ENCODE measurements at regions not wholly inside any gene's neighbourhood (a gene's known extent, or its start where the extent isn't known, plus 50 kb on each side); places are given as distances from the start of the nearest gene placed in this dataset.

- in situ Hi-C loops (cut with MboI), result no loop called here
- Histone ChIP-seq H3K27ac (no peak overlapping the region), H3F3A (ENCODE audit: insufficient read depth) (no peaks in the 10 kb centered on the region), H3K27me3 (replicated peaks; ENCODE audit: insufficient read depth) (no peaks in the 10 kb centered on the region), H3K9me3 (ENCODE audit: low read depth) (no peaks in the 10 kb centered on the region), H3K4me2 (ENCODE audit: unreplicated experiment) (no peak overlapping the region), H3K9ac (no peak overlapping the region), H4K20me1 (ENCODE audit: insufficient read depth) (no peaks in the 10 kb centered on the region), H2AFZ (no peak overlapping the region), H3K4me3 (no peak overlapping the region), H3K4me1 (ENCODE audit: insufficient read depth) (no peaks in the 10 kb centered on the region), H3K36me3 (ENCODE audit: low read depth) (no peaks in the 10 kb centered on the region), H3K9me2 (ENCODE audit: insufficient read depth) (no peaks in the 10 kb centered on the region), H3K79me2 (ENCODE audit: insufficient read depth) (no peaks in the 10 kb centered on the region)
- WGBS, 2 experiments (ENCODE audit: low coverage in 1 of 2, low lambda C conversion rate in 2 of 2, missing lambda C conversion rate in 2 of 2), result 31 to 36% methylated on average over 1 of the region's 1 CpG
- DNase-seq, result no peak
- no peak for TF ChIP-seq EZH2phosphoT487 (IDR thresholded peaks at IDR 0.05; ENCODE audit: insufficient read depth, low read depth)
- TF ChIP-seq EZH2 (IDR thresholded peaks at IDR 0.05; ENCODE audit: insufficient read depth, poor library complexity, severe bottlenecking), result no peak
Measured at GRCh38 chr5:164350236-164350635, 844.8 kb downstream of the MAT2B start.

GRCh38 chr5:164351245-164351834, 845.9 kb downstream of the MAT2B start:
- H3K27ac ChIP-seq, result no peak overlapping the region
- no peak overlapping the region for H3K4me2 ChIP-seq (ENCODE audit: unreplicated experiment)
- H3K9me3 ChIP-seq (ENCODE audit: low read depth), result no peaks in the 10 kb centered on the region
- no peak overlapping the region for H2AFZ ChIP-seq
- H4K20me1 ChIP-seq (ENCODE audit: insufficient read depth), result no peaks in the 10 kb centered on the region
- H3K4me3 ChIP-seq, result no peak overlapping the region
- no peaks in the 10 kb centered on the region for H3K27me3 ChIP-seq (replicated peaks; ENCODE audit: insufficient read depth)
- H3K36me3 ChIP-seq (ENCODE audit: low read depth), result no peaks in the 10 kb centered on the region
- WGBS, 2 experiments (ENCODE audit: low coverage in 1 of 2, low lambda C conversion rate in 2 of 2, missing lambda C conversion rate in 2 of 2), result 22 to 25% methylated on average over 2 of the region's 2 CpGs
- no peaks in the 10 kb centered on the region for H3K79me2 ChIP-seq (ENCODE audit: insufficient read depth)
- no peak for TF ChIP-seq EZH2phosphoT487 (IDR thresholded peaks at IDR 0.05; ENCODE audit: insufficient read depth, low read depth)
- TF ChIP-seq EZH2 (IDR thresholded peaks at IDR 0.05; ENCODE audit: insufficient read depth, poor library complexity, severe bottlenecking), result no peak
- DNase-seq, result no peak
- no peaks in the 10 kb centered on the region for H3F3A ChIP-seq (ENCODE audit: insufficient read depth)
- no peak overlapping the region for H3K9ac ChIP-seq
- H3K4me1 ChIP-seq (ENCODE audit: insufficient read depth), result no peaks in the 10 kb centered on the region
- in situ Hi-C loops (cut with MboI), result no loop called here
- no peaks in the 10 kb centered on the region for H3K9me2 ChIP-seq (ENCODE audit: insufficient read depth)

- Histone ChIP-seq H3K4me1 (ENCODE audit: insufficient read depth) (no peaks in the 10 kb centered on the region), H3K79me2 (ENCODE audit: insufficient read depth) (no peaks in the 10 kb centered on the region), H3K27ac (no peak overlapping the region), H2AFZ (no peak overlapping the region), H3K9me3 (ENCODE audit: low read depth) (no peaks in the 10 kb centered on the region), H3K4me3 (no peak overlapping the region), H3K9ac (no peak overlapping the region), H3K9me2 (ENCODE audit: insufficient read depth) (no peaks in the 10 kb centered on the region), H3F3A (ENCODE audit: insufficient read depth) (no peaks in the 10 kb centered on the region), H4K20me1 (ENCODE audit: insufficient read depth) (no peaks in the 10 kb centered on the region), H3K27me3 (replicated peaks; ENCODE audit: insufficient read depth) (no peaks in the 10 kb centered on the region), H3K36me3 (ENCODE audit: low read depth) (no peaks in the 10 kb centered on the region), H3K4me2 (ENCODE audit: unreplicated experiment) (no peak overlapping the region)
- DNase-seq, result no peak
- in situ Hi-C loops (cut with MboI), result no loop called here
- TF ChIP-seq EZH2phosphoT487 (IDR thresholded peaks at IDR 0.05; ENCODE audit: insufficient read depth, low read depth), result no peak
- 3 to 12% methylated on average over 2 of the region's 2 CpGs for WGBS, 2 experiments (ENCODE audit: low coverage in 1 of 2, low lambda C conversion rate in 2 of 2, missing lambda C conversion rate in 2 of 2)
Measured at GRCh38 chr5:164352695-164353094, 847.3 kb downstream of the MAT2B start.

GRCh38 chr5:164353155-164353554, 847.7 kb downstream of the MAT2B start:
- H3K9me3 ChIP-seq (ENCODE audit: low read depth), result no peaks in the 10 kb centered on the region
- H3K27ac ChIP-seq, result no peak overlapping the region
- no peak overlapping the region for H3K9ac ChIP-seq
- in situ Hi-C loops (cut with MboI), result no loop called here
- H3K79me2 ChIP-seq (ENCODE audit: insufficient read depth), result no peaks in the 10 kb centered on the region
- no peaks in the 10 kb centered on the region for H4K20me1 ChIP-seq (ENCODE audit: insufficient read depth)
- TF ChIP-seq EZH2phosphoT487 (IDR thresholded peaks at IDR 0.05; ENCODE audit: insufficient read depth, low read depth) (no peak), EZH2 (IDR thresholded peaks at IDR 0.05; ENCODE audit: insufficient read depth, poor library complexity, severe bottlenecking) (no peak)
- no peaks in the 10 kb centered on the region for H3K9me2 ChIP-seq (ENCODE audit: insufficient read depth)
- no peaks in the 10 kb centered on the region for H3K36me3 ChIP-seq (ENCODE audit: low read depth)
- H3K27me3 ChIP-seq (replicated peaks; ENCODE audit: insufficient read depth), result no peaks in the 10 kb centered on the region
- H3F3A ChIP-seq (ENCODE audit: insufficient read depth), result no peaks in the 10 kb centered on the region
- H3K4me1 ChIP-seq (ENCODE audit: insufficient read depth), result no peaks in the 10 kb centered on the region
- no peak overlapping the region for H3K4me3 ChIP-seq
- no peak overlapping the region for H3K4me2 ChIP-seq (ENCODE audit: unreplicated experiment)
- WGBS, 2 experiments (ENCODE audit: low coverage in 1 of 2, low lambda C conversion rate in 2 of 2, missing lambda C conversion rate in 2 of 2), result 4 to 7% methylated on average over 1 of the region's 1 CpG
- no peak overlapping the region for H2AFZ ChIP-seq
- DNase-seq, result no peak
